B cell (primary cell): ENCODE measurements at regions not wholly inside any gene's neighbourhood (a gene's known extent, or its start where the extent isn't known, plus 50 kb on each side); places are given as distances from the start of the nearest gene placed in this dataset.

Experiments used
- ATAC-seq: fragments of 200-7000 bp; cut with Tn5 transposase; one replicate; pipeline ENCODE4 v1.10.0; 2021; ENCODE audit warnings: low read depth, mild to moderate bottlenecking, moderate number of reproducible peaks, moderate library complexity
- CTCF ChIA-PET: fragments of 350-600 bp; sonication (Branson Sonifier 250); formaldehyde crosslinking; loops from one replicate; lab custom pipeline; 2021; ENCODE audit warnings: antibody characterized with exemption, inconsistent platforms; lab: Charles Lee
- POLR2A ChIA-PET: fragments of 350-600 bp; sonication (Branson Sonifier 250); formaldehyde crosslinking; loops from one replicate; lab custom pipeline; 2021; ENCODE audit warnings: antibody characterized with exemption; lab: Charles Lee
- DNase-seq: peaks from one replicate; pipeline ENCODE4 v3.0.0; 2013
- H2AFZ ChIP-seq: 2 replicates; pipeline ENCODE4 v1.6.1; 2012; ENCODE audit warnings: mild to moderate bottlenecking, low read depth, low read length; ENCODE audit not compliant: insufficient read depth, poor library complexity, severe bottlenecking
- H3K27ac ChIP-seq, 2 donors: 1 replicate in 1 of 2; 2 replicates in 1 of 2; pipeline ENCODE4 v1.5.1; 2012 to 2013; ENCODE audit warnings: low read length in 2 of 2, mild to moderate bottlenecking in 2 of 2, moderate library complexity in 1 of 2
- H3K27me3 ChIP-seq, 4 experiments: fragments of 200-600 bp in 1 of 4; sonication (generic) in 1 of 4; replicated peaks in 1 of 4; 1 replicate in 2 of 4; 2 replicates in 2 of 4; pipeline versions ENCODE4 v1.6.1 to v1.7.0; 2013 to 2016; ENCODE audit warnings: low read length in 3 of 4, mild to moderate bottlenecking in 2 of 4, mixed read lengths in 1 of 4, moderate library complexity in 1 of 4; ENCODE audit not compliant: insufficient read depth in 4 of 4, control insufficient read depth in 3 of 4; ENCODE audit errors: control extremely low read depth in 1 of 4
- H3K36me3 ChIP-seq, 2 experiments: replicated peaks in 1 of 2; 1 replicate in 1 of 2; 2 replicates in 1 of 2; pipeline versions ENCODE4 v1.6.1 to v1.7.1; 2013; ENCODE audit warnings: low read length in 1 of 2; ENCODE audit not compliant: insufficient read depth in 2 of 2, control insufficient read depth in 1 of 2; ENCODE audit errors: control extremely low read depth in 1 of 2, extremely low read depth in 1 of 2
- H3K4me1 ChIP-seq, 2 donors: fragments of 200-600 bp in 1 of 2; sonication (generic) in 1 of 2; 1 replicate in 1 of 2; 2 replicates in 1 of 2; pipeline versions ENCODE4 v1.5.1 to v1.6.1; 2013 to 2017; ENCODE audit warnings: low read length in 2 of 2; ENCODE audit not compliant: control insufficient read depth in 2 of 2, insufficient read depth in 2 of 2
- H3K4me2 ChIP-seq: replicated peaks from 2 replicates; pipeline ENCODE3; 2012; ENCODE audit warnings: mild to moderate bottlenecking, low read depth, low read length; ENCODE audit not compliant: poor library complexity, severe bottlenecking
- H3K4me3 ChIP-seq, 5 experiments: fragments of 200-600 bp in 1 of 5; sonication (generic) in 1 of 5; 1 replicate in 3 of 5; 2 replicates in 2 of 5; pipeline versions ENCODE4 v1.5.1 to v1.7.0; 2011 to 2016; ENCODE audit warnings: low read length in 4 of 5, mild to moderate bottlenecking in 4 of 5, low read depth in 2 of 5, control low read depth in 1 of 5, moderate library complexity in 1 of 5; ENCODE audit not compliant: insufficient read depth in 1 of 5; ENCODE audit errors: control extremely low read depth in 1 of 5, extremely low read depth in 1 of 5
- H3K79me2 ChIP-seq: fragments of 200-600 bp; sonication (generic); one replicate; pipeline ENCODE4 v1.6.0; 2016; ENCODE audit warnings: low read length; ENCODE audit not compliant: control insufficient read depth, insufficient read depth
- H3K9ac ChIP-seq: fragments of 200-600 bp; sonication (generic); 2 replicates; pipeline ENCODE4 v1.6.1; 2017; ENCODE audit warnings: mild to moderate bottlenecking, low read length, moderate library complexity
- H3K9me3 ChIP-seq, 3 donors: one replicate each; pipeline versions ENCODE4 v1.6.1 to v1.7.1; 2013; ENCODE audit warnings: low read length in 2 of 3; ENCODE audit not compliant: control insufficient read depth in 2 of 3, insufficient read depth in 1 of 3; ENCODE audit errors: control extremely low read depth in 1 of 3
- H4K20me1 ChIP-seq: 2 replicates; pipeline ENCODE4 v1.6.0; 2012; ENCODE audit warnings: mild to moderate bottlenecking, low read length; ENCODE audit not compliant: insufficient read depth, control insufficient read depth, poor library complexity, severe bottlenecking
- H3K27ac Mint-ChIP-seq: one replicate; pipeline ENCODE4 v1.8.0; 2021; ENCODE audit warnings: mixed read lengths
- H3K27me3 Mint-ChIP-seq: one replicate; pipeline ENCODE4 v1.8.0; 2021; ENCODE audit warnings: mixed read lengths
- H3K4me1 Mint-ChIP-seq: one replicate; pipeline ENCODE4 v1.8.0; 2021; ENCODE audit warnings: mixed read lengths
- H3K4me3 Mint-ChIP-seq: one replicate; pipeline ENCODE4 v1.8.0; 2021; ENCODE audit warnings: mixed read lengths
- H3K9me3 Mint-ChIP-seq: one replicate; pipeline ENCODE4 v1.8.0; 2022; ENCODE audit warnings: mixed read lengths; ENCODE audit not compliant: insufficient read depth
- CTCF ChIP-seq: fragments of 200-600 bp; IDR thresholded peaks from one replicate; pipeline ENCODE4 v1.8.0; 2022; ENCODE audit warnings: antibody characterized with exemption, mild to moderate bottlenecking
- EZH2 ChIP-seq: IDR thresholded peaks from 2 replicates; pipeline ENCODE4 v1.6.1; 2012; ENCODE audit warnings: borderline replicate concordance, low read depth, mild to moderate bottlenecking, moderate library complexity, low read length; ENCODE audit not compliant: insufficient read depth, poor library complexity, severe bottlenecking
- WGBS: methylation state at CpG from one replicate; pipeline ENCODE4 v1.1.5; 2013; ENCODE audit warnings: missing lambda C conversion rate; ENCODE audit not compliant: insufficient coverage; 5-methylcytosine and 5-hydroxymethylcytosine counted together
- intact Hi-C: fragments of 100-400 bp; cut with micrococcal nuclease; formaldehyde crosslinking; loops from one replicate; pipeline ENCODE4 v1.10.0; 2022

- ChIA-PET CTCF (no interaction called here), POLR2A (no interaction called here)
- no peak overlapping the region for H3K4me3 ChIP-seq
- H3K27ac ChIP-seq = no peak overlapping the region
- no peak overlapping the region for H2AFZ ChIP-seq
- 84% methylated on average over 3 of the region's 5 CpGs for WGBS
- Mint-ChIP-seq H3K27me3 (no peaks in the 10 kb centered on the region), H3K9me3 (no peaks in the 10 kb centered on the region), H3K4me3 (no peak overlapping the region), H3K4me1 (no peaks in the 10 kb centered on the region), H3K27ac (no peak overlapping the region)
- no peak overlapping the region for H3K9ac ChIP-seq
- H3K9me3 ChIP-seq = no peaks in the 10 kb centered on the region
- no peaks in the 10 kb centered on the region for H3K27me3 ChIP-seq
- ATAC-seq (no peak), DNase-seq (no peak)
- no peaks in the 10 kb centered on the region for H4K20me1 ChIP-seq
- H3K4me2 ChIP-seq = no peak overlapping the region
- no peaks in the 10 kb centered on the region for H3K36me3 ChIP-seq
- intact Hi-C loops = no loop called here
- no peaks in the 10 kb centered on the region for H3K4me1 ChIP-seq
- no peak for TF ChIP-seq CTCF
- TF ChIP-seq EZH2 = no peak
- no peaks in the 10 kb centered on the region for H3K79me2 ChIP-seq
These were observed 202.0 kb downstream of the CENPW start for GRCh38 chr6:126541806-126542491.

GRCh38 chr6:126546541-126547120, 206.7 kb downstream of the CENPW start:
- Histone ChIP-seq H4K20me1 (no peaks in the 10 kb centered on the region), H3K4me2 (no peak overlapping the region), H3K9me3 (peaks cover 0 to 5% (median 0%) of the 10 kb centered on the region in 3 donors), H3K9ac (no peak overlapping the region), H3K79me2 (no peaks in the 10 kb centered on the region), H3K4me1 (no peaks in the 10 kb centered on the region), H2AFZ (no peak overlapping the region), H3K27ac (no peak overlapping the region), H3K27me3 (no peaks in the 10 kb centered on the region), H3K4me3 (no peak overlapping the region), H3K36me3 (no peaks in the 10 kb centered on the region)
- no peaks in the 10 kb centered on the region for H3K9me3 Mint-ChIP-seq
- no peaks in the 10 kb centered on the region for H3K27me3 Mint-ChIP-seq
- H3K4me1 Mint-ChIP-seq = no peaks in the 10 kb centered on the region
- no peak overlapping the region for H3K4me3 Mint-ChIP-seq
- DNase-seq = no peak
- ChIA-PET CTCF (no interaction called here), POLR2A (no interaction called here)
- no peak for ATAC-seq
- no peak overlapping the region for H3K27ac Mint-ChIP-seq
- no peak for TF ChIP-seq CTCF
- no peak for TF ChIP-seq EZH2
- WGBS = no CpG with 5 or more reads among the region's 1 CpG
- intact Hi-C loops = no loop called here
